ENCODE measurements at regions not wholly inside any gene's neighbourhood (a gene's known extent, or its start where the extent isn't known, plus 50 kb on each side); places are given as distances from the start of the nearest gene placed in this dataset.

DNA sequence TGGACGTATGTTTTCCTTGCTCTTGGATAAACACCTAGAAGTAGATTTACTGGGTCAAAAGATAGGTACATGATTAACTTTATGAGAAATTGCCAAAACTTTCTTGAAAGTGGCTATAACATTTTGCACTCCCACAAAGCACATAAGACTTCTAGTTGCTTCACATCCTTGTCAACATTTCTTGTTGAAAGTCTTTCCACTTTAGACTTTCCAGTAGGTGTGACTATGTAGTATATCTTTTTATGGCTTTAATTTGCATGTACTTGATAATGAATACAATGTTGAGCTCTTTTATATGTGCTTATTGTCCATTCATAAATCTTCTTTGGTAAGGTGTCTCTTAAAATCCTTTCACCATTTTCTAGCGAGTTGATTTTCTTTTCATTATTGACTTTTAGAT lies 241.2 kb upstream of the RPL38 start:
- H4K20me1 ChIP-seq (replicated peaks in 1 of 2; ENCODE audit: control insufficient read depth in 1 of 2, insufficient read depth in 2 of 2, low read length in 2 of 2) = no peaks in the 10 kb centered on the region
- no peak overlapping the region for H4K5ac ChIP-seq (ENCODE audit: insufficient read length, low read depth, low read length)
- no peak for FAIRE-seq

More for the DNA sequence above, 241.2 kb upstream of the RPL38 start:
- Histone ChIP-seq H3K27ac (ENCODE audit: low read depth, low read length) (no peak overlapping the region), H3K4me1 (replicated peaks in 1 of 4; ENCODE audit: control insufficient read depth in 3 of 4, insufficient read depth in 4 of 4, low read length in 3 of 4) (peaks cover 0 to 1% (median 0%) of the 10 kb centered on the region in 4 experiments; a peak in 1 of 7 replicates), H3K18ac (ENCODE audit: extremely low read depth, low read length) (no peak overlapping the region), H2BK15ac (ENCODE audit: low read length) (no peak overlapping the region), H2BK120ac (replicated peaks; ENCODE audit: low read depth, low read length) (no peak overlapping the region), H3K4me2 (ENCODE audit: insufficient read depth in 1 of 2, low read depth in 2 of 2, low read length in 2 of 2) (no peak overlapping the region), H3K9ac (replicated peaks in 1 of 4; ENCODE audit: extremely low read depth in 1 of 4, low read depth in 3 of 4, low read length in 3 of 4) (no peak overlapping the region), H3K27me3 (replicated peaks in 1 of 4; ENCODE audit: control insufficient read depth in 3 of 4, extremely low read depth in 1 of 4, insufficient read depth in 3 of 4, low read length in 3 of 4) (no peaks in the 10 kb centered on the region), H2AK5ac (ENCODE audit: low read depth, low read length) (no peak overlapping the region), H2BK5ac (ENCODE audit: low read depth, low read length) (no peak overlapping the region), H4K8ac (ENCODE audit: extremely low read depth, insufficient read depth, low read length) (no peak overlapping the region), H2AFZ (ENCODE audit: low read length) (no peak overlapping the region), H4K91ac (replicated peaks; ENCODE audit: insufficient read length, low read length) (no peak overlapping the region), H3K56ac (replicated peaks; ENCODE audit: insufficient read length, low read depth, low read length) (no peak overlapping the region), H2BK20ac (ENCODE audit: low read length) (no peak overlapping the region), H3K4me3 (ENCODE audit: extremely low read depth in 1 of 4, insufficient read depth in 2 of 4, low read depth in 3 of 4, low read length in 4 of 4) (no peak overlapping the region), H3K36me3 (ENCODE audit: control insufficient read depth in 2 of 4, insufficient read depth in 4 of 4, low read length in 3 of 4) (no peaks in the 10 kb centered on the region), H3K4ac (replicated peaks; ENCODE audit: insufficient read length, low read depth, low read length) (no peak overlapping the region), H3K79me1 (ENCODE audit: low read depth, low read length) (no peaks in the 10 kb centered on the region), H3K23me2 (ENCODE audit: low read depth, low read length) (no peaks in the 10 kb centered on the region), H3K9me3 (ENCODE audit: insufficient read depth in 2 of 2, low read depth in 1 of 2, low read length in 1 of 2) (peaks cover 8 to 12% of the 10 kb centered on the region in 2 experiments), H3K14ac (ENCODE audit: insufficient read length) (no peak overlapping the region), H3K23ac (ENCODE audit: insufficient read length) (no peak overlapping the region), H3K79me2 (ENCODE audit: control insufficient read depth in 1 of 2, insufficient read depth in 2 of 2, low read length in 2 of 2) (no peaks in the 10 kb centered on the region), H2BK12ac (ENCODE audit: low read depth, low read length) (no peak overlapping the region)
- POLR2A ChIA-PET (ENCODE audit: partially characterized antibody) = no interaction called here
- CTCF ChIA-PET (ENCODE audit: partially characterized antibody) = no interaction called here
- TF ChIP-seq EP300 (IDR thresholded peaks at IDR 0.05; ENCODE audit: borderline replicate concordance in 1 of 2, low read depth in 2 of 2, low read length in 2 of 2) (no peak), RBBP5 (IDR thresholded peaks at IDR 0.05; ENCODE audit: borderline replicate concordance, low read depth, low read length) (no peak), MAX (IDR thresholded peaks at IDR 0.05) (no peak), RAD21 (IDR thresholded peaks at IDR 0.05 in 1 of 2, conservative IDR thresholded peaks at IDR 0.05 in 1 of 2; ENCODE audit: low read depth in 2 of 2, low read length in 2 of 2) (no peak)
- no peak for DNase-seq (ENCODE audit: low read depth in 1 of 2, low spot score in 2 of 2)
- 64% methylated on average over 2 of the region's 2 CpGs; no CpG with 5 or more reads in 1 of the 2 experiments for WGBS, 2 experiments (ENCODE audit: extremely low coverage in 1 of 2, insufficient coverage in 1 of 2, insufficient read length in 1 of 2, insufficient replicate concordance in 2 of 2, low coverage in 1 of 2, low lambda C conversion rate in 2 of 2, missing lambda C conversion rate in 1 of 2)
